A549 (cell line): ENCODE measurements at regions not wholly inside any gene's neighbourhood (a gene's known extent, or its start where the extent isn't known, plus 50 kb on each side); places are given as distances from the start of the nearest gene placed in this dataset.

Experiments
- ATAC-seq, 2 experiments: fragments of 200-7000 bp in 1 of 2; fragments of >200 bp in 1 of 2; cut with Nextera tagmentation in 1 of 2; cut with Tn5 transposase in 1 of 2; 3 replicates each; pipeline versions ENCODE4 v1.8.0 to v1.9.1; 2018 to 2020; ENCODE audit warnings: mild to moderate bottlenecking in 1 of 2, moderate library complexity in 1 of 2
- CTCF ChIA-PET: fragments of 300-600 bp; sonication (Branson Sonifier 250); formaldehyde crosslinking; extraction: SDS; loops from one replicate; lab custom pipeline; 2021; ENCODE audit warnings: antibody characterized with exemption, inconsistent platforms; lab: Yijun Ruan, JAX
- POLR2A ChIA-PET: fragments of 350-600 bp; formaldehyde crosslinking; extraction: SDS; loops from one replicate; lab custom pipeline; 2021; ENCODE audit warnings: antibody characterized with exemption, inconsistent platforms; lab: Yijun Ruan, JAX
- DNase-seq, 2 experiments: peaks; one replicate each; pipeline versions ENCODE4 v3.0.0 to v3.0.0-alpha.2; 2011 to 2016; ENCODE audit warnings: low read depth in 1 of 2, low spot score in 1 of 2
- FAIRE-seq: peaks from 2 replicates; lab custom pipeline; 2011; peaks lifted over from hg19 to GRCh38; lab: Jason Lieb, UNC
- H3K27ac ChIP-seq, 2 experiments: fragments of >200 bp; sonication (Bioruptor Twin); formaldehyde crosslinking; 3 replicates each; pipeline ENCODE4 v1.5.1; 2016 to 2017
- H3K4me1 ChIP-seq: fragments of >200 bp; sonication (Bioruptor Twin); formaldehyde crosslinking; 3 replicates; pipeline ENCODE4 v1.6.1; 2016
- H3K4me2 ChIP-seq: fragments of >200 bp; sonication (Bioruptor Twin); formaldehyde crosslinking; 3 replicates; pipeline ENCODE4 v1.6.1; 2016
- H3K4me3 ChIP-seq: fragments of >200 bp; sonication (Bioruptor Twin); formaldehyde crosslinking; 3 replicates; pipeline ENCODE4 v1.5.1; 2016
- H3K9me3 ChIP-seq: fragments of >200 bp; sonication (Bioruptor Twin); formaldehyde crosslinking; 3 replicates; pipeline ENCODE4 v1.6.1; 2016
- ATOH8 ChIP-seq: fragments of 250-450 bp; sonication (Bioruptor Pico); IDR thresholded peaks from 2 replicates; pipeline ENCODE4 v1.5.0; 2020; ENCODE audit warnings: low read depth, mild to moderate bottlenecking, moderate library complexity
- BCL3 ChIP-seq: fragments of >200 bp; sonication (Bioruptor Twin); formaldehyde crosslinking; IDR thresholded peaks from 3 replicates; pipeline ENCODE4 v1.6.1; 2016
- BHLHE40 ChIP-seq: IDR thresholded peaks from 2 replicates; pipeline ENCODE4 v1.6.1; 2012; ENCODE audit warnings: low read depth, low read length, inconsistent platforms
- CBX2 ChIP-seq: fragments of 200-600 bp; sonication (generic); IDR thresholded peaks from 2 replicates; pipeline ENCODE4 v1.6.1; 2016; ENCODE audit warnings: low read depth, mild to moderate bottlenecking, borderline replicate concordance
- E2F6 ChIP-seq: IDR thresholded peaks from 2 replicates; pipeline ENCODE4 v1.6.1; 2012; ENCODE audit warnings: low read depth, borderline replicate concordance
- EHMT2 ChIP-seq: fragments of 200-600 bp; sonication (generic); IDR thresholded peaks from 2 replicates; pipeline ENCODE4 v1.6.1; 2016; ENCODE audit warnings: antibody characterized with exemption, low read depth, mild to moderate bottlenecking, moderate library complexity
- ELK1 ChIP-seq: fragments of 150-350 bp; IDR thresholded peaks from 2 replicates; pipeline ENCODE4 v1.6.1; 2014; ENCODE audit warnings: low read depth, mild to moderate bottlenecking, low read length
- ESRRA ChIP-seq: fragments of 150-350 bp; IDR thresholded peaks from 2 replicates; pipeline ENCODE4 v1.6.1; 2014; ENCODE audit warnings: mild to moderate bottlenecking, low read length, borderline replicate concordance
- GATA3 ChIP-seq: IDR thresholded peaks from 2 replicates; pipeline ENCODE4 v1.6.1; 2012; ENCODE audit warnings: borderline replicate concordance
- HES2 ChIP-seq: fragments of >200 bp; sonication (Bioruptor Twin); formaldehyde crosslinking; IDR thresholded peaks from 2 replicates; pipeline ENCODE4 v1.6.1; 2016
- HEYL ChIP-seq: fragments of 250-450 bp; sonication (Bioruptor Pico); IDR thresholded peaks from 2 replicates; pipeline ENCODE4 v1.8.0; 2021; ENCODE audit warnings: mild to moderate bottlenecking, moderate library complexity
- HOXB5 ChIP-seq: fragments of 250-450 bp; sonication (Bioruptor Pico); IDR thresholded peaks from 2 replicates; pipeline ENCODE4 v1.5.0; 2020; ENCODE audit warnings: mild to moderate bottlenecking, moderate library complexity
- JUN ChIP-seq, 2 experiments: fragments of >200 bp; sonication (Bioruptor Twin); formaldehyde crosslinking; IDR thresholded peaks; 2 replicates in 1 of 2; 3 replicates in 1 of 2; pipeline ENCODE4 v1.6.1; 2016 to 2017
- JUNB ChIP-seq: fragments of >200 bp; sonication (Bioruptor Twin); formaldehyde crosslinking; IDR thresholded peaks from 2 replicates; pipeline ENCODE4 v1.6.1; 2016
- NPAS2 ChIP-seq: fragments of 250-450 bp; sonication (Bioruptor Pico); IDR thresholded peaks from 2 replicates; pipeline ENCODE4 v1.8.0; 2022; ENCODE audit warnings: mild to moderate bottlenecking, moderate library complexity, borderline replicate concordance
- POLR2A ChIP-seq: IDR thresholded peaks from 2 replicates; pipeline ENCODE4 v1.6.1; 2012; ENCODE audit warnings: mild to moderate bottlenecking, low read length
- RARB ChIP-seq: fragments of 250-450 bp; sonication (Bioruptor Pico); IDR thresholded peaks from 2 replicates; pipeline ENCODE4 v1.8.0; 2021; ENCODE audit warnings: mild to moderate bottlenecking, moderate library complexity
- RFX5 ChIP-seq: fragments of 450-650 bp; IDR thresholded peaks from 2 replicates; pipeline ENCODE4 v1.7.1; 2014; ENCODE audit warnings: antibody characterized with exemption, mild to moderate bottlenecking, moderate library complexity
- SREBF2 ChIP-seq: fragments of 450-650 bp; IDR thresholded peaks from 2 replicates; pipeline ENCODE4 v1.6.1; 2014; ENCODE audit warnings: mild to moderate bottlenecking, moderate library complexity
- USF2 ChIP-seq: fragments of 450-650 bp; IDR thresholded peaks from 2 replicates; pipeline ENCODE4 v1.6.1; 2014; ENCODE audit warnings: antibody characterized with exemption
- ZC3H11A ChIP-seq: fragments of 450-650 bp; IDR thresholded peaks from 2 replicates; pipeline ENCODE4 v1.6.1; 2014; ENCODE audit warnings: antibody characterized with exemption, mild to moderate bottlenecking
- ZFP36 ChIP-seq: fragments of 450-650 bp; IDR thresholded peaks from 2 replicates; pipeline ENCODE4 v1.6.1; 2014; ENCODE audit warnings: borderline replicate concordance; ENCODE audit not compliant: partially characterized antibody
- ZNF302 ChIP-seq: fragments of 250-450 bp; sonication (Bioruptor Pico); IDR thresholded peaks from 2 replicates; pipeline ENCODE4 v1.9.0; 2021; ENCODE audit warnings: inconsistent platforms, mild to moderate bottlenecking, moderate library complexity
- WGBS: methylation state at CpG from one replicate; pipeline ENCODE4 v1.1.6; 2017; ENCODE audit errors: missing lambda C conversion rate; 5-methylcytosine and 5-hydroxymethylcytosine counted together

GRCh38 chr10:36817898-36818297, 307.5 kb upstream of the ANKRD30A start:
- FAIRE-seq, result no peak
- Histone ChIP-seq H3K9me3 (no peaks in the 10 kb centered on the region), H3K4me1 (no peaks in the 10 kb centered on the region), H3K4me3 (no peak overlapping the region), H3K4me2 (no peak overlapping the region), H3K27ac (no peak overlapping the region)
- no peak for ATAC-seq
- 59% methylated on average over 15 of the region's 15 CpGs for WGBS
- DNase-seq, result no peak
- CTCF ChIA-PET, result interaction anchor here (0.6 kb wide), 1 partner anchor 923 kb away, joined by 4 read pairs; no protein-coding TSS in a partner anchor
- no peak for TF ChIP-seq USF2
- no peak for TF ChIP-seq BHLHE40
- no peak for TF ChIP-seq ESRRA
- no peak for TF ChIP-seq ELK1
- TF ChIP-seq HES2, result no peak
- no peak for TF ChIP-seq JUNB
- TF ChIP-seq HEYL (CRISPR knock-in tag), result no peak
- no peak for TF ChIP-seq HOXB5 (CRISPR knock-in tag)
- no peak for TF ChIP-seq GATA3
- no peak for TF ChIP-seq RFX5
- TF ChIP-seq CBX2, result no peak
- TF ChIP-seq, all 56 proteins: peak for 0
- POLR2A ChIA-PET, result no interaction called here

GRCh38 chr10:36808625-36809362, 316.6 kb upstream of the ANKRD30A start:
- Histone ChIP-seq H3K4me3 (no peak overlapping the region), H3K4me2 (no peak overlapping the region), H3K4me1 (no peaks in the 10 kb centered on the region), H3K27ac (no peak overlapping the region), H3K9me3 (no peaks in the 10 kb centered on the region)
- ATAC-seq (no peak), DNase-seq (no peak), FAIRE-seq (no peak)
- TF ChIP-seq HES2 (no peak), RARB (no peak), JUN (IDR thresholded peaks at IDR 0.05) (no peak), ATOH8 (CRISPR knock-in tag) (no peak), POLR2A (no peak), EHMT2 (no peak), ZC3H11A (no peak), ZNF302 (CRISPR knock-in tag) (no peak), BCL3 (no peak), ZFP36 (no peak), NPAS2 (CRISPR knock-in tag) (no peak), E2F6 (no peak), SREBF2 (no peak)
- POLR2A ChIA-PET, result no interaction called here
- WGBS, result 28% methylated on average over 2 of the region's 2 CpGs
- CTCF ChIA-PET, result interaction anchor here (1.0 kb wide), 1 partner anchor 29 kb away, joined by 3 read pairs; no protein-coding TSS in a partner anchor
